ENCODE measurements at regions not wholly inside any gene's neighbourhood (a gene's known extent, or its start where the extent isn't known, plus 50 kb on each side); places are given as distances from the start of the nearest gene placed in this dataset.

GRCh38 chr3:160100610-160101009 lies 112.0 kb downstream of the IL12A start:
- TF ChIP-seq, protein P1, sequence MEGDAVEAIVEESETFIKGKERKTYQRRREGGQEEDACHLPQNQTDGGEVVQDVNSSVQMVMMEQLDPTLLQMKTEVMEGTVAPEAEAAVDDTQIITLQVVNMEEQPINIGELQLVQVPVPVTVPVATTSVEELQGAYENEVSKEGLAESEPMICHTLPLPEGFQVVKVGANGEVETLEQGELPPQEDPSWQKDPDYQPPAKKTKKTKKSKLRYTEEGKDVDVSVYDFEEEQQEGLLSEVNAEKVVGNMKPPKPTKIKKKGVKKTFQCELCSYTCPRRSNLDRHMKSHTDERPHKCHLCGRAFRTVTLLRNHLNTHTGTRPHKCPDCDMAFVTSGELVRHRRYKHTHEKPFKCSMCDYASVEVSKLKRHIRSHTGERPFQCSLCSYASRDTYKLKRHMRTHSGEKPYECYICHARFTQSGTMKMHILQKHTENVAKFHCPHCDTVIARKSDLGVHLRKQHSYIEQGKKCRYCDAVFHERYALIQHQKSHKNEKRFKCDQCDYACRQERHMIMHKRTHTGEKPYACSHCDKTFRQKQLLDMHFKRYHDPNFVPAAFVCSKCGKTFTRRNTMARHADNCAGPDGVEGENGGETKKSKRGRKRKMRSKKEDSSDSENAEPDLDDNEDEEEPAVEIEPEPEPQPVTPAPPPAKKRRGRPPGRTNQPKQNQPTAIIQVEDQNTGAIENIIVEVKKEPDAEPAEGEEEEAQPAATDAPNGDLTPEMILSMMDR (IDR thresholded peaks at IDR 0.05) = no peak
- TF ChIP-seq POLR2A (IDR thresholded peaks at IDR 0.05) (no peak), POLR2AphosphoS5 (IDR thresholded peaks at IDR 0.05) (no peak)

Measured in prostate gland (tissue), 2 donors.